Prostate gland (tissue), 2 donors: ENCODE measurements at regions not wholly inside any gene's neighbourhood (a gene's known extent, or its start where the extent isn't known, plus 50 kb on each side); places are given as distances from the start of the nearest gene placed in this dataset.
A peak's percentile ranks its signal among the peaks of the same experiment; 100 is the strongest.

Experiments used
- POLR2AphosphoS5 ChIP-seq: sonication (generic); formaldehyde crosslinking; IDR thresholded peaks from one replicate; pipeline ENCODE4 v1.6.1; 2017; ENCODE audit warnings: antibody characterized with exemption
- TF ChIP-seq, protein P1 (sequence below), 4 experiments: fragments of 200-600 bp in 2 of 4; fragments of 450-650 bp in 2 of 4; sonication (generic) in 2 of 4; IDR thresholded peaks; 1 replicate in 3 of 4; 2 replicates in 1 of 4; pipeline ENCODE4 v1.5.1; 2016 to 2019; ENCODE audit warnings: antibody characterized with exemption in 4 of 4, mild to moderate bottlenecking in 2 of 4, moderate library complexity in 2 of 4

GRCh38 chr2:195367809-195368208 is 289.2 kb upstream of the SLC39A10 start:
- TF ChIP-seq POLR2AphosphoS5, result peak; percentile 32
- TF ChIP-seq, protein P1, sequence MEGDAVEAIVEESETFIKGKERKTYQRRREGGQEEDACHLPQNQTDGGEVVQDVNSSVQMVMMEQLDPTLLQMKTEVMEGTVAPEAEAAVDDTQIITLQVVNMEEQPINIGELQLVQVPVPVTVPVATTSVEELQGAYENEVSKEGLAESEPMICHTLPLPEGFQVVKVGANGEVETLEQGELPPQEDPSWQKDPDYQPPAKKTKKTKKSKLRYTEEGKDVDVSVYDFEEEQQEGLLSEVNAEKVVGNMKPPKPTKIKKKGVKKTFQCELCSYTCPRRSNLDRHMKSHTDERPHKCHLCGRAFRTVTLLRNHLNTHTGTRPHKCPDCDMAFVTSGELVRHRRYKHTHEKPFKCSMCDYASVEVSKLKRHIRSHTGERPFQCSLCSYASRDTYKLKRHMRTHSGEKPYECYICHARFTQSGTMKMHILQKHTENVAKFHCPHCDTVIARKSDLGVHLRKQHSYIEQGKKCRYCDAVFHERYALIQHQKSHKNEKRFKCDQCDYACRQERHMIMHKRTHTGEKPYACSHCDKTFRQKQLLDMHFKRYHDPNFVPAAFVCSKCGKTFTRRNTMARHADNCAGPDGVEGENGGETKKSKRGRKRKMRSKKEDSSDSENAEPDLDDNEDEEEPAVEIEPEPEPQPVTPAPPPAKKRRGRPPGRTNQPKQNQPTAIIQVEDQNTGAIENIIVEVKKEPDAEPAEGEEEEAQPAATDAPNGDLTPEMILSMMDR (IDR thresholded peaks at IDR 0.05), result no peak
